ENCODE measurements at regions not wholly inside any gene's neighbourhood (a gene's known extent, or its start where the extent isn't known, plus 50 kb on each side); places are given as distances from the start of the nearest gene placed in this dataset.

DNA sequence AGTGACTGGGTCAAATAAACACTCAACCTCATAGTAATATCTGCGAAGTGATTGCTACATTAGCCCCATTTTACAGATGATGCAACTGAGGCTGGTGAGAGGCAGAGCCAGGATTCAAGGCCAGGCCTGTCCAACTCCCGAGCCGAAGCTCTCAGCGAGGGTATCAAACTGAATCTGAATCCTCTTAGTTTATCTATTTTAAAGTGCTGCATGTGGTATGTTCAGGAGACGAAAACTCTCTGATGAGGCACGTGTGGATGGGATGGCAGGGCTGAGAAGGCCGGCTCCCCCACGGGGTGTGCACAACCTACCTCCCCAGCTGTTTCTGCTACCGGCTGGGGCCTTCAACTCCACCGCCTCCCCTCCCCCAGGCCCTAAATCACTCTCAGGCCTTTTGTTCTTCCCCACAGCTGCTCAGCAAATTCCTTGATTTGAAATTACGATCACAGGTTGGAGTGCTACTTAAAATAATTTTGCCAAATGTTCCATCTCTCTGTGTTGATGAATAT, 171.8 kb downstream of the TOMM20 start:
- no peak for TF ChIP-seq EP300 (IDR thresholded peaks at IDR 0.05)
- TF ChIP-seq, protein P1, sequence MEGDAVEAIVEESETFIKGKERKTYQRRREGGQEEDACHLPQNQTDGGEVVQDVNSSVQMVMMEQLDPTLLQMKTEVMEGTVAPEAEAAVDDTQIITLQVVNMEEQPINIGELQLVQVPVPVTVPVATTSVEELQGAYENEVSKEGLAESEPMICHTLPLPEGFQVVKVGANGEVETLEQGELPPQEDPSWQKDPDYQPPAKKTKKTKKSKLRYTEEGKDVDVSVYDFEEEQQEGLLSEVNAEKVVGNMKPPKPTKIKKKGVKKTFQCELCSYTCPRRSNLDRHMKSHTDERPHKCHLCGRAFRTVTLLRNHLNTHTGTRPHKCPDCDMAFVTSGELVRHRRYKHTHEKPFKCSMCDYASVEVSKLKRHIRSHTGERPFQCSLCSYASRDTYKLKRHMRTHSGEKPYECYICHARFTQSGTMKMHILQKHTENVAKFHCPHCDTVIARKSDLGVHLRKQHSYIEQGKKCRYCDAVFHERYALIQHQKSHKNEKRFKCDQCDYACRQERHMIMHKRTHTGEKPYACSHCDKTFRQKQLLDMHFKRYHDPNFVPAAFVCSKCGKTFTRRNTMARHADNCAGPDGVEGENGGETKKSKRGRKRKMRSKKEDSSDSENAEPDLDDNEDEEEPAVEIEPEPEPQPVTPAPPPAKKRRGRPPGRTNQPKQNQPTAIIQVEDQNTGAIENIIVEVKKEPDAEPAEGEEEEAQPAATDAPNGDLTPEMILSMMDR (IDR thresholded peaks at IDR 0.05): no peak
- no peak for TF ChIP-seq POLR2A (IDR thresholded peaks at IDR 0.05)
- TF ChIP-seq POLR2AphosphoS5 (IDR thresholded peaks at IDR 0.05): no peak
